Hepatocyte (in vitro differentiated cells): ENCODE measurements at regions not wholly inside any gene's neighbourhood (a gene's known extent, or its start where the extent isn't known, plus 50 kb on each side); places are given as distances from the start of the nearest gene placed in this dataset.

Experiments
- EZH2 ChIP-seq: fragments of 200-600 bp; sonication (generic); IDR thresholded peaks from 2 replicates; pipeline ENCODE4 v1.6.1; 2016; ENCODE audit warnings: antibody characterized with exemption, mild to moderate bottlenecking, borderline replicate concordance
- EZH2phosphoT487 ChIP-seq: fragments of 200-600 bp; sonication (generic); IDR thresholded peaks from one replicate; pipeline ENCODE4 v1.6.1; 2018; ENCODE audit warnings: antibody characterized with exemption, mild to moderate bottlenecking, low read depth, moderate library complexity; ENCODE audit not compliant: unreplicated experiment, severe bottlenecking
- TF ChIP-seq, protein P1 (sequence below): fragments of 200-600 bp; sonication (generic); IDR thresholded peaks from 2 replicates; pipeline ENCODE4 v1.5.1; 2016; ENCODE audit warnings: antibody characterized with exemption, mild to moderate bottlenecking; ENCODE audit not compliant: poor library complexity

DNA sequence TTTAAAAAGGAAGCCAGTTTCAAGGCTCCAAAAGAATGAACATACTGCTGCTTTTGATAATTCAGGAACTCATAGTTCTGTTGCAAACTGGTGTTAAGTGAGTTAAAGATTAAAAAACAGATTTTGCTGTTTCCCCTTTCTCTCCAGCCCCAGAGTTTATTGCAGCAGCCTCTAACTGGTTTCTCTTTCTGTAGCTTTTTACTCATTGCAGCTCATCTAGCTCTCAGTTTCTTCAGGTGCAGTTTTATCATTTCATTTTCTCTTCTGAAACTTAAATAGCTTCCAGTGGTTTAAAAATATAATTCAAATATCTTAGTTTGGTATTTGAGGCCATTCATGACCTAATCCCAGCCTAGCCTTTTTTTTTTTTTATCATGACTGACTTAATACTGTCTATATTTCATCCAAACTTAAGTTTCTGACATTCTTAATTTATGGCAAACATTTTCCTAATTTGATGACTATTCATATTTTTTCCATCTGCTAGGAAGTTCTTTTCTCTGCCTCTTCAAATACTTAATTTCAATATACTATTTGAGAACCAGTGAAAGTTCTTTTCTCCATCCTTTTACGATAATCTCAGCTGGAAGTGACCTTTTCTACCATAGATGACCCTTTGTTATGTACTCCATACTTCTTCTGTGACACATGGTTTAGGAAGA, 252.7 kb upstream of the GRIA1 start:
- TF ChIP-seq, protein P1, sequence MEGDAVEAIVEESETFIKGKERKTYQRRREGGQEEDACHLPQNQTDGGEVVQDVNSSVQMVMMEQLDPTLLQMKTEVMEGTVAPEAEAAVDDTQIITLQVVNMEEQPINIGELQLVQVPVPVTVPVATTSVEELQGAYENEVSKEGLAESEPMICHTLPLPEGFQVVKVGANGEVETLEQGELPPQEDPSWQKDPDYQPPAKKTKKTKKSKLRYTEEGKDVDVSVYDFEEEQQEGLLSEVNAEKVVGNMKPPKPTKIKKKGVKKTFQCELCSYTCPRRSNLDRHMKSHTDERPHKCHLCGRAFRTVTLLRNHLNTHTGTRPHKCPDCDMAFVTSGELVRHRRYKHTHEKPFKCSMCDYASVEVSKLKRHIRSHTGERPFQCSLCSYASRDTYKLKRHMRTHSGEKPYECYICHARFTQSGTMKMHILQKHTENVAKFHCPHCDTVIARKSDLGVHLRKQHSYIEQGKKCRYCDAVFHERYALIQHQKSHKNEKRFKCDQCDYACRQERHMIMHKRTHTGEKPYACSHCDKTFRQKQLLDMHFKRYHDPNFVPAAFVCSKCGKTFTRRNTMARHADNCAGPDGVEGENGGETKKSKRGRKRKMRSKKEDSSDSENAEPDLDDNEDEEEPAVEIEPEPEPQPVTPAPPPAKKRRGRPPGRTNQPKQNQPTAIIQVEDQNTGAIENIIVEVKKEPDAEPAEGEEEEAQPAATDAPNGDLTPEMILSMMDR, result no peak
- TF ChIP-seq EZH2 (no peak), EZH2phosphoT487 (no peak)
